HepG2 (cell line): ENCODE measurements at regions not wholly inside any gene's neighbourhood (a gene's known extent, or its start where the extent isn't known, plus 50 kb on each side); places are given as distances from the start of the nearest gene placed in this dataset.
A peak's percentile ranks its signal among the peaks of the same experiment; 100 is the strongest.

Source experiments
- ERF ChIP-seq: IDR thresholded peaks from 2 replicates; pipeline ENCODE4 v1.6.1; 2018; ENCODE audit warnings: missing biosample characterization, missing genetic modification reagents
- FOXO4 ChIP-seq: sonication (generic); formaldehyde crosslinking; conservative IDR thresholded peaks from 2 replicates; pipeline ENCODE4 v1.8.1; 2023; ENCODE audit warnings: missing genetic modification reagents
- FOXP4 ChIP-seq: sonication (generic); formaldehyde crosslinking; IDR thresholded peaks from 2 replicates; pipeline ENCODE4 v1.4.0; 2020; ENCODE audit warnings: missing genetic modification reagents
- GFI1 ChIP-seq: sonication (generic); formaldehyde crosslinking; IDR thresholded peaks from 2 replicates; pipeline ENCODE4 v1.5.0; 2020; ENCODE audit warnings: missing genetic modification reagents, mild to moderate bottlenecking, borderline replicate concordance
- PAXIP1 ChIP-seq: sonication (generic); formaldehyde crosslinking; conservative IDR thresholded peaks from 2 replicates; pipeline ENCODE4 v1.4.0; 2020; ENCODE audit warnings: mild to moderate bottlenecking, missing genetic modification reagents, moderate library complexity
- SKI ChIP-seq: fragments of 450-650 bp; IDR thresholded peaks from one replicate; pipeline ENCODE4 v1.6.1; 2018; ENCODE audit warnings: mild to moderate bottlenecking; ENCODE audit not compliant: partially characterized antibody
- ZGPAT ChIP-seq: IDR thresholded peaks from 2 replicates; pipeline ENCODE4 v1.6.1; 2016; ENCODE audit warnings: mild to moderate bottlenecking
- ZKSCAN5 ChIP-seq: sonication (generic); formaldehyde crosslinking; IDR thresholded peaks from 2 replicates; pipeline ENCODE4 v1.5.1; 2020; ENCODE audit warnings: mild to moderate bottlenecking, missing genetic modification reagents
- ZNF180 ChIP-seq: sonication (generic); formaldehyde crosslinking; IDR thresholded peaks from 2 replicates; pipeline ENCODE4 v1.4.0; 2020; ENCODE audit warnings: low read depth, missing genetic modification reagents, borderline replicate concordance
- ZNF331 ChIP-seq: sonication (generic); formaldehyde crosslinking; IDR thresholded peaks from 2 replicates; pipeline ENCODE4 v1.4.0; 2020; ENCODE audit warnings: missing genetic modification reagents
- ZNF496 ChIP-seq: sonication (generic); formaldehyde crosslinking; IDR thresholded peaks from 2 replicates; pipeline ENCODE4 v1.8.1; 2023; ENCODE audit warnings: mild to moderate bottlenecking, moderate library complexity, missing genetic modification reagents; ENCODE audit not compliant: insufficient replicate concordance
- ZNF670 ChIP-seq: sonication (generic); formaldehyde crosslinking; IDR thresholded peaks from 2 replicates; pipeline ENCODE4 v1.8.0; 2022; ENCODE audit warnings: mild to moderate bottlenecking, missing genetic modification reagents, borderline replicate concordance
- ZNF883 ChIP-seq: sonication (generic); formaldehyde crosslinking; IDR thresholded peaks from 2 replicates; pipeline ENCODE4 v1.5.1; 2020; ENCODE audit warnings: mild to moderate bottlenecking, missing genetic modification reagents; ENCODE audit errors: not compliant biosample characterization
- TF ChIP-seq, protein P1 (sequence below): sonication (generic); formaldehyde crosslinking; IDR thresholded peaks from 2 replicates; pipeline ENCODE4 v1.9.0; 2022; ENCODE audit warnings: missing genetic modification reagents, mild to moderate bottlenecking, borderline replicate concordance
- TF ChIP-seq, protein P2 (sequence below), 2 experiments: sonication (generic) in 1 of 2; formaldehyde crosslinking in 1 of 2; IDR thresholded peaks; 2 replicates each; pipeline versions ENCODE4 v1.5.1 to v1.6.1; 2011 to 2020; ENCODE audit warnings: borderline replicate concordance in 1 of 2, low read depth in 1 of 2, low read length in 1 of 2, mild to moderate bottlenecking in 1 of 2, missing genetic modification reagents in 1 of 2, moderate library complexity in 1 of 2

- no peak for TF ChIP-seq PAXIP1 (CRISPR knock-in tag)
- TF ChIP-seq, protein P1, sequence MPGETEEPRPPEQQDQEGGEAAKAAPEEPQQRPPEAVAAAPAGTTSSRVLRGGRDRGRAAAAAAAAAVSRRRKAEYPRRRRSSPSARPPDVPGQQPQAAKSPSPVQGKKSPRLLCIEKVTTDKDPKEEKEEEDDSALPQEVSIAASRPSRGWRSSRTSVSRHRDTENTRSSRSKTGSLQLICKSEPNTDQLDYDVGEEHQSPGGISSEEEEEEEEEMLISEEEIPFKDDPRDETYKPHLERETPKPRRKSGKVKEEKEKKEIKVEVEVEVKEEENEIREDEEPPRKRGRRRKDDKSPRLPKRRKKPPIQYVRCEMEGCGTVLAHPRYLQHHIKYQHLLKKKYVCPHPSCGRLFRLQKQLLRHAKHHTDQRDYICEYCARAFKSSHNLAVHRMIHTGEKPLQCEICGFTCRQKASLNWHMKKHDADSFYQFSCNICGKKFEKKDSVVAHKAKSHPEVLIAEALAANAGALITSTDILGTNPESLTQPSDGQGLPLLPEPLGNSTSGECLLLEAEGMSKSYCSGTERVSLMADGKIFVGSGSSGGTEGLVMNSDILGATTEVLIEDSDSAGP (CRISPR knock-in tag), result no peak
- no peak for TF ChIP-seq FOXO4 (CRISPR knock-in tag)
- TF ChIP-seq ERF, result no peak
- no peak for TF ChIP-seq ZNF331 (CRISPR knock-in tag)
- no peak for TF ChIP-seq SKI
- TF ChIP-seq ZGPAT (CRISPR knock-in tag), result 0 out of 2 replicates have a peak, but pooled peaks have one; percentile 48
- no peak for TF ChIP-seq ZNF180 (CRISPR knock-in tag)
- TF ChIP-seq FOXP4 (CRISPR knock-in tag), result no peak
- no peak for TF ChIP-seq ZKSCAN5 (CRISPR knock-in tag)
- no peak for TF ChIP-seq ZNF883 (CRISPR knock-in tag)
- no peak for TF ChIP-seq ZNF496 (CRISPR knock-in tag)
- TF ChIP-seq, protein P2, sequence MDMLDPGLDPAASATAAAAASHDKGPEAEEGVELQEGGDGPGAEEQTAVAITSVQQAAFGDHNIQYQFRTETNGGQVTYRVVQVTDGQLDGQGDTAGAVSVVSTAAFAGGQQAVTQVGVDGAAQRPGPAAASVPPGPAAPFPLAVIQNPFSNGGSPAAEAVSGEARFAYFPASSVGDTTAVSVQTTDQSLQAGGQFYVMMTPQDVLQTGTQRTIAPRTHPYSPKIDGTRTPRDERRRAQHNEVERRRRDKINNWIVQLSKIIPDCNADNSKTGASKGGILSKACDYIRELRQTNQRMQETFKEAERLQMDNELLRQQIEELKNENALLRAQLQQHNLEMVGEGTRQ (IDR thresholded peaks at IDR 0.05; ENCODE audit: low read depth, low read length), result no peak
- TF ChIP-seq, protein P2 (CRISPR knock-in tag; IDR thresholded peaks at IDR 0.05; ENCODE audit: borderline replicate concordance), result no peak
- TF ChIP-seq GFI1 (CRISPR knock-in tag), result no peak
- TF ChIP-seq ZNF670 (CRISPR knock-in tag), result no peak
Measured at GRCh38 chr2:88329815-88330603, 122.5 kb downstream of the FOXI3 start (continued).
